H1 (cell line): ENCODE measurements at regions not wholly inside any gene's neighbourhood (a gene's known extent, or its start where the extent isn't known, plus 50 kb on each side); places are given as distances from the start of the nearest gene placed in this dataset.

ENCODE experiments used
- CTCF ChIA-PET: fragments of 300-600 bp; sonication (Branson Sonifier 250); formaldehyde crosslinking; loops from one replicate; lab custom pipeline; 2021; ENCODE audit not compliant: partially characterized antibody; lab: Charles Lee
- POLR2A ChIA-PET: fragments of 300-600 bp; sonication (Branson Sonifier 250); formaldehyde crosslinking; loops from one replicate; lab custom pipeline; 2021; ENCODE audit warnings: inconsistent platforms; ENCODE audit not compliant: partially characterized antibody; lab: Charles Lee
- DNase-seq, 2 experiments: peaks; one replicate each; pipeline versions ENCODE4 v3.0.0 to v3.0.0-alpha.2; 2010 to 2022; ENCODE audit warnings: low spot score in 2 of 2, low read depth in 1 of 2, mixed read lengths in 1 of 2
- FAIRE-seq: peaks from 2 replicates; lab custom pipeline; 2011; peaks lifted over from hg19 to GRCh38; lab: Jason Lieb, UNC
- H2AFZ ChIP-seq: 2 replicates; pipeline ENCODE4 v1.8.1; 2012; ENCODE audit warnings: low read length, inconsistent platforms
- H2AK5ac ChIP-seq: 2 replicates; pipeline ENCODE4 v1.6.1; 2013; ENCODE audit warnings: low read depth, low read length
- H2BK120ac ChIP-seq: replicated peaks from 2 replicates; pipeline ENCODE3; 2013; ENCODE audit warnings: low read depth, low read length, inconsistent platforms
- H2BK12ac ChIP-seq: 2 replicates; pipeline ENCODE4 v1.6.1; 2013; ENCODE audit warnings: low read depth, low read length
- H2BK15ac ChIP-seq: 2 replicates; pipeline ENCODE4 v1.6.1; 2013; ENCODE audit warnings: low read length
- H2BK20ac ChIP-seq: 2 replicates; pipeline ENCODE4 v1.6.1; 2013; ENCODE audit warnings: low read length
- H2BK5ac ChIP-seq: 2 replicates; pipeline ENCODE4 v1.6.1; 2013; ENCODE audit warnings: low read depth, low read length
- H3K14ac ChIP-seq: 2 replicates; pipeline ENCODE4 v1.6.1; 2013; ENCODE audit warnings: inconsistent platforms; ENCODE audit not compliant: insufficient read length
- H3K18ac ChIP-seq: 2 replicates; pipeline ENCODE4 v1.6.1; 2013; ENCODE audit warnings: low read length; ENCODE audit errors: extremely low read depth
- H3K23ac ChIP-seq: 2 replicates; pipeline ENCODE4 v1.6.1; 2013; ENCODE audit warnings: inconsistent platforms; ENCODE audit not compliant: insufficient read length
- H3K23me2 ChIP-seq: 2 replicates; pipeline ENCODE4 v1.6.1; 2013; ENCODE audit warnings: low read depth, low read length
- H3K27ac ChIP-seq: 2 replicates; pipeline ENCODE4 v1.6.1; 2011; ENCODE audit warnings: low read depth, low read length, inconsistent platforms
- H3K27me3 ChIP-seq, 4 experiments: replicated peaks in 1 of 4; 1 replicate in 1 of 4; 2 replicates in 3 of 4; pipeline versions ENCODE4 v1.6.1 to v1.8.1; 2011 to 2013; ENCODE audit warnings: low read length in 3 of 4, mild to moderate bottlenecking in 3 of 4, inconsistent platforms in 2 of 4, mixed read lengths in 2 of 4, moderate library complexity in 1 of 4; ENCODE audit not compliant: control insufficient read depth in 3 of 4, insufficient read depth in 3 of 4; ENCODE audit errors: extremely low read depth in 1 of 4
- H3K36me3 ChIP-seq, 4 experiments: 2 replicates each; pipeline versions ENCODE4 v1.6.1 to v1.8.1; 2011 to 2013; ENCODE audit warnings: mild to moderate bottlenecking in 4 of 4, low read length in 3 of 4, moderate library complexity in 2 of 4, control low read depth in 1 of 4, inconsistent platforms in 1 of 4; ENCODE audit not compliant: insufficient read depth in 4 of 4, control insufficient read depth in 2 of 4
- H3K4ac ChIP-seq: replicated peaks from 2 replicates; pipeline ENCODE3; 2013; ENCODE audit warnings: low read length, low read depth, mixed read lengths, inconsistent platforms; ENCODE audit not compliant: insufficient read length
- H3K4me1 ChIP-seq, 4 experiments: replicated peaks in 1 of 4; 1 replicate in 1 of 4; 2 replicates in 3 of 4; pipeline versions ENCODE4 v1.6.1 to v1.8.1; 2011 to 2013; ENCODE audit warnings: low read length in 3 of 4, inconsistent platforms in 2 of 4, mixed read lengths in 1 of 4; ENCODE audit not compliant: insufficient read depth in 4 of 4, control insufficient read depth in 3 of 4
- H3K4me2 ChIP-seq, 2 experiments: 2 replicates each; pipeline versions ENCODE4 v1.6.1 to v1.8.1; 2011 to 2013; ENCODE audit warnings: low read depth in 2 of 2, low read length in 2 of 2, control low read depth in 1 of 2, inconsistent platforms in 1 of 2, mild to moderate bottlenecking in 1 of 2; ENCODE audit not compliant: insufficient read depth in 1 of 2
- H3K4me3 ChIP-seq, 4 experiments: fragments of 200-600, 300-600 bp in 1 of 4; sonication (generic), shearing (Covaris generic), sonication (Bioruptor Twin) in 1 of 4; 2 replicates each; pipeline versions ENCODE4 v1.5.1 to v1.8.1; 2011 to 2016; ENCODE audit warnings: low read length in 4 of 4, low read depth in 3 of 4, control low read depth in 2 of 4, inconsistent platforms in 2 of 4, mild to moderate bottlenecking in 2 of 4, mixed read lengths in 1 of 4, moderate library complexity in 1 of 4; ENCODE audit not compliant: insufficient read depth in 2 of 4; ENCODE audit errors: extremely low read depth in 1 of 4
- H3K56ac ChIP-seq: replicated peaks from 2 replicates; pipeline ENCODE3; 2013; ENCODE audit warnings: low read depth, mild to moderate bottlenecking, mixed read lengths, low read length, inconsistent platforms; ENCODE audit not compliant: insufficient read length
- H3K79me1 ChIP-seq: 2 replicates; pipeline ENCODE4 v1.6.1; 2013; ENCODE audit warnings: low read depth, low read length, control low read depth
- H3K79me2 ChIP-seq, 2 experiments: 2 replicates each; pipeline versions ENCODE4 v1.6.1 to v1.8.1; 2012 to 2013; ENCODE audit warnings: low read length in 2 of 2, mild to moderate bottlenecking in 2 of 2, inconsistent platforms in 1 of 2; ENCODE audit not compliant: insufficient read depth in 2 of 2, control insufficient read depth in 1 of 2
- H3K9ac ChIP-seq, 4 experiments: replicated peaks in 1 of 4; 1 replicate in 1 of 4; 2 replicates in 3 of 4; pipeline versions ENCODE4 v1.6.1 to v1.8.1; 2011 to 2013; ENCODE audit warnings: low read depth in 3 of 4, low read length in 3 of 4, control low read depth in 2 of 4, mild to moderate bottlenecking in 2 of 4, moderate library complexity in 2 of 4, inconsistent platforms in 1 of 4; ENCODE audit errors: extremely low read depth in 1 of 4
- H3K9me3 ChIP-seq, 2 experiments: 2 replicates each; pipeline versions ENCODE4 v1.6.1 to v1.8.1; 2012 to 2013; ENCODE audit warnings: mild to moderate bottlenecking in 2 of 2, moderate library complexity in 2 of 2, control low read depth in 1 of 2, inconsistent platforms in 1 of 2, low read depth in 1 of 2, low read length in 1 of 2, mixed read lengths in 1 of 2; ENCODE audit not compliant: insufficient read depth in 2 of 2
- H4K20me1 ChIP-seq, 2 experiments: replicated peaks in 1 of 2; 2 replicates each; pipeline versions ENCODE3 to v1.8.1; 2011 to 2013; ENCODE audit warnings: inconsistent platforms in 2 of 2, low read length in 2 of 2, mild to moderate bottlenecking in 1 of 2; ENCODE audit not compliant: insufficient read depth in 2 of 2, control insufficient read depth in 1 of 2
- H4K5ac ChIP-seq: 2 replicates; pipeline ENCODE4 v1.6.1; 2013; ENCODE audit warnings: low read length, low read depth, mixed read lengths, inconsistent platforms; ENCODE audit not compliant: insufficient read length
- H4K8ac ChIP-seq: 2 replicates; pipeline ENCODE4 v1.8.0; 2013; ENCODE audit warnings: mild to moderate bottlenecking, moderate library complexity, low read length, inconsistent platforms; ENCODE audit not compliant: insufficient read depth; ENCODE audit errors: extremely low read depth
- H4K91ac ChIP-seq: replicated peaks from 2 replicates; pipeline ENCODE3; 2013; ENCODE audit warnings: low read length, mixed read lengths, inconsistent platforms; ENCODE audit not compliant: insufficient read length
- MAX ChIP-seq: IDR thresholded peaks from 2 replicates; pipeline ENCODE4 v1.6.1; 2012; ENCODE audit warnings: inconsistent platforms
- PHF8 ChIP-seq: fragments of 200-600 bp; sonication (generic); conservative IDR thresholded peaks from 2 replicates; pipeline ENCODE4 v1.7.1; 2012; ENCODE audit warnings: low read depth, mild to moderate bottlenecking, inconsistent platforms, low read length, moderate library complexity
- SAP30 ChIP-seq: fragments of 300-600 bp; sonication (generic); IDR thresholded peaks from 2 replicates; pipeline ENCODE4 v1.7.1; 2012; ENCODE audit warnings: low read length, moderate library complexity, mild to moderate bottlenecking, inconsistent platforms; ENCODE audit not compliant: insufficient read depth, insufficient replicate concordance
- WGBS, 2 experiments: shearing (Covaris generic) in 1 of 2; methylation state at CpG; one replicate each; pipeline versions ENCODE4 v1.1.6 to v1.1.7; 2013 to 2015; ENCODE audit warnings: low lambda C conversion rate in 2 of 2, mixed read lengths in 2 of 2, inconsistent platforms in 1 of 2, low coverage in 1 of 2, missing lambda C conversion rate in 1 of 2; ENCODE audit not compliant: insufficient replicate concordance in 2 of 2, insufficient coverage in 1 of 2, insufficient read length in 1 of 2; ENCODE audit errors: extremely low coverage in 1 of 2, missing lambda C conversion rate in 1 of 2; 5-methylcytosine and 5-hydroxymethylcytosine counted together

GRCh38 chr1:164433818-164434170 lies 125.2 kb upstream of the PBX1 start:
- ChIA-PET CTCF (no interaction called here), POLR2A (no interaction called here)
- whole genome bisulfite sequencing, 2 experiments: 80% methylated on average over 1 of the region's 1 CpG; no CpG with 5 or more reads in 1 of the 2 experiments
- Histone ChIP-seq H3K14ac (no peak overlapping the region), H2AK5ac (no peak overlapping the region), H2BK20ac (no peak overlapping the region), H3K9ac (no peak overlapping the region), H4K91ac (no peak overlapping the region), H3K4me1 (no peaks in the 10 kb centered on the region), H3K79me1 (no peaks in the 10 kb centered on the region), H3K4ac (no peak overlapping the region), H2BK15ac (no peak overlapping the region), H3K4me3 (no peak overlapping the region), H4K20me1 (no peaks in the 10 kb centered on the region), H3K23ac (no peak overlapping the region), H3K18ac (no peak overlapping the region), H2BK5ac (no peak overlapping the region), H3K4me2 (no peak overlapping the region), H2BK12ac (no peak overlapping the region), H3K27me3 (peaks cover 0 to 1% (median 0%) of the 10 kb centered on the region in 4 experiments; a peak in 1 of 7 replicates), H2BK120ac (no peak overlapping the region), H3K9me3 (no peaks in the 10 kb centered on the region; a peak in 1 of 4 replicates), H3K36me3 (no peaks in the 10 kb centered on the region), H3K79me2 (no peaks in the 10 kb centered on the region), H2AFZ (no peak overlapping the region), H4K8ac (no peak overlapping the region), H4K5ac (no peak overlapping the region), H3K23me2 (no peaks in the 10 kb centered on the region), H3K27ac (no peak overlapping the region), H3K56ac (no peak overlapping the region)
- FAIRE-seq (no peak), DNase-seq (no peak)
- TF ChIP-seq MAX: no peak
- TF ChIP-seq SAP30: no peak
- TF ChIP-seq PHF8: no peak
